ENCODE measurements at regions not wholly inside any gene's neighbourhood (a gene's known extent, or its start where the extent isn't known, plus 50 kb on each side); places are given as distances from the start of the nearest gene placed in this dataset.

- TF ChIP-seq EZH2 (IDR thresholded peaks at IDR 0.05; ENCODE audit: low read length) (no peak), CTCF (optimal IDR thresholded peaks at IDR 0.05 in 1 of 3, IDR thresholded peaks at IDR 0.05 in 1 of 3, conservative IDR thresholded peaks at IDR 0.05 in 1 of 3; ENCODE audit: extremely low read depth in 1 of 3, insufficient read depth in 2 of 3, low read length in 3 of 3) (no peak)
These were observed 63.4 kb upstream of the POT1 start for GRCh38 chr7:124992851-124993562.

All from keratinocyte (primary cell).